ENCODE measurements at regions not wholly inside any gene's neighbourhood (a gene's known extent, or its start where the extent isn't known, plus 50 kb on each side); places are given as distances from the start of the nearest gene placed in this dataset.

- Mint-ChIP-seq H3K36me3 (0 out of 2 replicates have a peak, but pooled peaks cover 4% of the 10 kb centered on the region), H3K9me3 (peaks cover 18% of the 10 kb centered on the region), H3K27ac (no peak overlapping the region), H3K4me1 (peaks cover 11% of the 10 kb centered on the region), H3K4me3 (no peak overlapping the region), H3K27me3 (ENCODE audit: low read depth) (no peaks in the 10 kb centered on the region)
- DNase-seq (ENCODE audit: low spot score), result no peak
- ATAC-seq, result no peak
- TF ChIP-seq ZNF232 (CRISPR knock-in tag; IDR thresholded peaks at IDR 0.05), result no peak
- TF ChIP-seq ZMAT4 (CRISPR knock-in tag; IDR thresholded peaks at IDR 0.05), result no peak
- TF ChIP-seq, protein P1, sequence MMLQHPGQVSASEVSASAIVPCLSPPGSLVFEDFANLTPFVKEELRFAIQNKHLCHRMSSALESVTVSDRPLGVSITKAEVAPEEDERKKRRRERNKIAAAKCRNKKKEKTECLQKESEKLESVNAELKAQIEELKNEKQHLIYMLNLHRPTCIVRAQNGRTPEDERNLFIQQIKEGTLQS (CRISPR knock-in tag; conservative IDR thresholded peaks at IDR 0.05), result no peak
- no peak for TF ChIP-seq NFYB (CRISPR knock-in tag; conservative IDR thresholded peaks at IDR 0.05; ENCODE audit: low read depth)
- TF ChIP-seq, protein P2, sequence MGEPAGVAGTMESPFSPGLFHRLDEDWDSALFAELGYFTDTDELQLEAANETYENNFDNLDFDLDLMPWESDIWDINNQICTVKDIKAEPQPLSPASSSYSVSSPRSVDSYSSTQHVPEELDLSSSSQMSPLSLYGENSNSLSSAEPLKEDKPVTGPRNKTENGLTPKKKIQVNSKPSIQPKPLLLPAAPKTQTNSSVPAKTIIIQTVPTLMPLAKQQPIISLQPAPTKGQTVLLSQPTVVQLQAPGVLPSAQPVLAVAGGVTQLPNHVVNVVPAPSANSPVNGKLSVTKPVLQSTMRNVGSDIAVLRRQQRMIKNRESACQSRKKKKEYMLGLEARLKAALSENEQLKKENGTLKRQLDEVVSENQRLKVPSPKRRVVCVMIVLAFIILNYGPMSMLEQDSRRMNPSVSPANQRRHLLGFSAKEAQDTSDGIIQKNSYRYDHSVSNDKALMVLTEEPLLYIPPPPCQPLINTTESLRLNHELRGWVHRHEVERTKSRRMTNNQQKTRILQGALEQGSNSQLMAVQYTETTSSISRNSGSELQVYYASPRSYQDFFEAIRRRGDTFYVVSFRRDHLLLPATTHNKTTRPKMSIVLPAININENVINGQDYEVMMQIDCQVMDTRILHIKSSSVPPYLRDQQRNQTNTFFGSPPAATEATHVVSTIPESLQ (CRISPR knock-in tag; IDR thresholded peaks at IDR 0.05), result no peak
- TF ChIP-seq, protein P3, sequence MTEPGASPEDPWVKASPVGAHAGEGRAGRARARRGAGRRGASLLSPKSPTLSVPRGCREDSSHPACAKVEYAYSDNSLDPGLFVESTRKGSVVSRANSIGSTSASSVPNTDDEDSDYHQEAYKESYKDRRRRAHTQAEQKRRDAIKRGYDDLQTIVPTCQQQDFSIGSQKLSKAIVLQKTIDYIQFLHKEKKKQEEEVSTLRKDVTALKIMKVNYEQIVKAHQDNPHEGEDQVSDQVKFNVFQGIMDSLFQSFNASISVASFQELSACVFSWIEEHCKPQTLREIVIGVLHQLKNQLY (CRISPR knock-in tag; IDR thresholded peaks at IDR 0.05), result no peak
- TF ChIP-seq SMAD4 (CRISPR knock-in tag; IDR thresholded peaks at IDR 0.05), result no peak
- ChIA-PET CTCF (no interaction called here), POLR2A (no interaction called here)
Observed at GRCh38 chr5:112634166-112634565, 103.5 kb upstream of the APC start.

DNA sequence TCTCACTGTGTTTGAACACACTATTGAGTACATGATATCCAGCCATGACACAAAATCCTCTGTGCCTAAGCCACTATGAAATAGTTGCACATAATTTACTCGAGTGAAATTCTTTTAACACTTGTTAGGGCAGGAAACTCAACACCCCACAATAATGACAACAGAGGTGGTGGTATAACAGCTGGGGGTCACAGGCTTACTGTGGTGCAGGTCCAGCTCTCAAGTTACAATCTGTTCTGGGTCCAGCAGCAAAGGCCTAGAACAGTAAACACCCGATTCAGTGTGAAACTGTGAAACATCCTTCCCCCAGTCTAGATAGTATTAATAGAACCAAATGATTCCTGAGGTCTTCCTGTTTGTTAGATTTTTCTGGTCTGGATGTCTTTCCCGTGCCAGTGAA is 102.9 kb upstream of the APC start:
- ChIA-PET POLR2A (no interaction called here), CTCF (no interaction called here)
- ATAC-seq (no peak), DNase-seq (ENCODE audit: low spot score) (no peak)
- no peak for TF ChIP-seq NR2C2 (CRISPR knock-in tag; IDR thresholded peaks at IDR 0.05)
- no peak for TF ChIP-seq PRRX2 (CRISPR knock-in tag; IDR thresholded peaks at IDR 0.05)
- no peak for TF ChIP-seq ZNF396 (CRISPR knock-in tag; IDR thresholded peaks at IDR 0.05; ENCODE audit: borderline replicate concordance)
- no peak for TF ChIP-seq ZSCAN18 (CRISPR knock-in tag; IDR thresholded peaks at IDR 0.05)
- TF ChIP-seq CREM (CRISPR knock-in tag; IDR thresholded peaks at IDR 0.05), result no peak
- TF ChIP-seq, protein P4, sequence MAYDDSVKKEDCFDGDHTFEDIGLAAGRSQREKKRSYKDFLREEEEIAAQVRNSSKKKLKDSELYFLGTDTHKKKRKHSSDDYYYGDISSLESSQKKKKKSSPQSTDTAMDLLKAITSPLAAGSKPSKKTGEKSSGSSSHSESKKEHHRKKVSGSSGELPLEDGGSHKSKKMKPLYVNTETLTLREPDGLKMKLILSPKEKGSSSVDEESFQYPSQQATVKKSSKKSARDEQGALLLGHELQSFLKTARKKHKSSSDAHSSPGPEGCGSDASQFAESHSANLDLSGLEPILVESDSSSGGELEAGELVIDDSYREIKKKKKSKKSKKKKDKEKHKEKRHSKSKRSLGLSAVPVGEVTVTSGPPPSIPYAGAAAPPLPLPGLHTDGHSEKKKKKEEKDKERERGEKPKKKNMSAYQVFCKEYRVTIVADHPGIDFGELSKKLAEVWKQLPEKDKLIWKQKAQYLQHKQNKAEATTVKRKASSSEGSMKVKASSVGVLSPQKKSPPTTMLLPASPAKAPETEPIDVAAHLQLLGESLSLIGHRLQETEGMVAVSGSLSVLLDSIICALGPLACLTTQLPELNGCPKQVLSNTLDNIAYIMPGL (CRISPR knock-in tag; IDR thresholded peaks at IDR 0.05), result no peak
- TF ChIP-seq RELA (CRISPR knock-in tag; IDR thresholded peaks at IDR 0.05; ENCODE audit: borderline replicate concordance), result no peak
- TF ChIP-seq CBFB (CRISPR knock-in tag; IDR thresholded peaks at IDR 0.05; ENCODE audit: low read depth), result no peak
- no peak for TF ChIP-seq FOXP1 (CRISPR knock-in tag; IDR thresholded peaks at IDR 0.05; ENCODE audit: borderline replicate concordance)
- Mint-ChIP-seq H3K4me1 (peaks cover 8% of the 10 kb centered on the region), H3K27ac (no peak overlapping the region), H3K27me3 (ENCODE audit: low read depth) (no peaks in the 10 kb centered on the region), H3K36me3 (0 out of 2 replicates have a peak, but pooled peaks cover 4% of the 10 kb centered on the region), H3K4me3 (no peak overlapping the region), H3K9me3 (peaks cover 18% of the 10 kb centered on the region)

DNA sequence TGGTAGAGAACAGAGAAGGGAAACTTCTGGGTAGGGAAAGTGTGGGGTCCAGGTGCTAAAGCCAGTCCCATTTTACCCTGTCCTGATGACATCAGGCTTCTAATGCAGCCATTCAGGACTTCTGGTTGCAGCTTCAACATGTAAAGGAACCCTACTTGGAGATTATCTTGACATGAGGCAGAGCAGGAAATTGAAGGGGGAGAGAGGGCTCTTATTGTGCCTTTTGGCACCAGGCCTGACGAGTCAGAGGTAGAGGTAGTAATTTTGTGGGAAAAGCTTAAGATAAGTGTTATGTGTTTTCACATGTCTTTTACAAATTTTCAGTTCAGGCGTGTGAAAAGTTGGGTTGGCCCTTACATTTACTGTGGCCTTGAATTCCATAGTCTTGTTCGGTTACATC is 102.4 kb upstream of the APC start:
- no peak overlapping the region for H3K27ac Mint-ChIP-seq
- peaks cover 8% of the 10 kb centered on the region for H3K4me1 Mint-ChIP-seq
- H3K36me3 Mint-ChIP-seq, result 0 out of 2 replicates have a peak, but pooled peaks cover 4% of the 10 kb centered on the region
- ChIA-PET POLR2A (no interaction called here), CTCF (no interaction called here)
- no peaks in the 10 kb centered on the region for H3K27me3 Mint-ChIP-seq (ENCODE audit: low read depth)
- DNase-seq (ENCODE audit: low spot score), result no peak
- H3K4me3 Mint-ChIP-seq, result no peak overlapping the region
- peaks cover 18% of the 10 kb centered on the region for H3K9me3 Mint-ChIP-seq
- ATAC-seq, result no peak
- no peak for TF ChIP-seq FOXK1 (CRISPR knock-in tag; IDR thresholded peaks at IDR 0.05)
- TF ChIP-seq CREM (CRISPR knock-in tag; IDR thresholded peaks at IDR 0.05), result no peak
- no peak for TF ChIP-seq ATF1 (CRISPR knock-in tag; IDR thresholded peaks at IDR 0.05)
- TF ChIP-seq ESRRA (CRISPR knock-in tag; IDR thresholded peaks at IDR 0.05; ENCODE audit: borderline replicate concordance), result no peak
- no peak for TF ChIP-seq MAX (CRISPR knock-in tag; IDR thresholded peaks at IDR 0.05)
- no peak for TF ChIP-seq FOXJ3 (CRISPR knock-in tag; IDR thresholded peaks at IDR 0.05; ENCODE audit: borderline replicate concordance)
- no peak for TF ChIP-seq ATF2 (CRISPR knock-in tag; IDR thresholded peaks at IDR 0.05; ENCODE audit: borderline replicate concordance, low read depth)
- TF ChIP-seq, protein P5, sequence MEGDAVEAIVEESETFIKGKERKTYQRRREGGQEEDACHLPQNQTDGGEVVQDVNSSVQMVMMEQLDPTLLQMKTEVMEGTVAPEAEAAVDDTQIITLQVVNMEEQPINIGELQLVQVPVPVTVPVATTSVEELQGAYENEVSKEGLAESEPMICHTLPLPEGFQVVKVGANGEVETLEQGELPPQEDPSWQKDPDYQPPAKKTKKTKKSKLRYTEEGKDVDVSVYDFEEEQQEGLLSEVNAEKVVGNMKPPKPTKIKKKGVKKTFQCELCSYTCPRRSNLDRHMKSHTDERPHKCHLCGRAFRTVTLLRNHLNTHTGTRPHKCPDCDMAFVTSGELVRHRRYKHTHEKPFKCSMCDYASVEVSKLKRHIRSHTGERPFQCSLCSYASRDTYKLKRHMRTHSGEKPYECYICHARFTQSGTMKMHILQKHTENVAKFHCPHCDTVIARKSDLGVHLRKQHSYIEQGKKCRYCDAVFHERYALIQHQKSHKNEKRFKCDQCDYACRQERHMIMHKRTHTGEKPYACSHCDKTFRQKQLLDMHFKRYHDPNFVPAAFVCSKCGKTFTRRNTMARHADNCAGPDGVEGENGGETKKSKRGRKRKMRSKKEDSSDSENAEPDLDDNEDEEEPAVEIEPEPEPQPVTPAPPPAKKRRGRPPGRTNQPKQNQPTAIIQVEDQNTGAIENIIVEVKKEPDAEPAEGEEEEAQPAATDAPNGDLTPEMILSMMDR (IDR thresholded peaks at IDR 0.05), result no peak
- TF ChIP-seq GTF2I (CRISPR knock-in tag; conservative IDR thresholded peaks at IDR 0.05), result no peak

Data from WTC11 (cell line).